ENCODE measurements at regions not wholly inside any gene's neighbourhood (a gene's known extent, or its start where the extent isn't known, plus 50 kb on each side); places are given as distances from the start of the nearest gene placed in this dataset.

GRCh38 chr3:146881356-146881755 is 276.2 kb upstream of the PLSCR5 start:
- no peak overlapping the region for H3K9ac ChIP-seq (ENCODE audit: low read length)
- no peak overlapping the region for H2AK5ac ChIP-seq (ENCODE audit: low read length, severe bottlenecking)
- H3K36me3 ChIP-seq (ENCODE audit: control insufficient read depth in 1 of 2, insufficient read depth in 2 of 2, low read depth in 1 of 2, low read length in 2 of 2): no peaks in the 10 kb centered on the region
- peak overlapping the region in 1 of 2 experiments; percentile 9 for H3K14ac ChIP-seq (ENCODE audit: low read length in 2 of 2)
- H3K4me3 ChIP-seq (ENCODE audit: insufficient read depth in 1 of 2, low read depth in 1 of 2, low read length in 2 of 2): no peak overlapping the region
- H3K4me1 ChIP-seq (ENCODE audit: control insufficient read depth, insufficient read depth, low read depth, low read length): no peaks in the 10 kb centered on the region
- no peak overlapping the region for H2BK12ac ChIP-seq (ENCODE audit: low read length in 2 of 2)
- no peaks in the 10 kb centered on the region for H3K79me1 ChIP-seq (replicated peaks; ENCODE audit: low read length, poor library complexity, severe bottlenecking)
- H4K91ac ChIP-seq (ENCODE audit: low read length): no peak overlapping the region
- H2AFZ ChIP-seq (ENCODE audit: low read depth, low read length): no peak overlapping the region
- H2BK120ac ChIP-seq (ENCODE audit: low read depth, low read length): no peak overlapping the region
- no peaks in the 10 kb centered on the region for H3K27me3 ChIP-seq (ENCODE audit: control insufficient read depth in 1 of 2, insufficient read depth in 1 of 2, low read length in 2 of 2)
- no peak overlapping the region for H2BK5ac ChIP-seq (ENCODE audit: low read depth, low read length, poor library complexity, severe bottlenecking)
- WGBS: 89% methylated on average over 6 of the region's 6 CpGs
- H3K4me2 ChIP-seq (ENCODE audit: low read length, poor library complexity, severe bottlenecking): no peak overlapping the region
- no peak for DNase-seq
- H3K9me3 ChIP-seq (ENCODE audit: control insufficient read depth, low read length): no peaks in the 10 kb centered on the region
- no peak overlapping the region for H2BK15ac ChIP-seq (ENCODE audit: low read depth, poor library complexity, severe bottlenecking)
- H3K4ac ChIP-seq (ENCODE audit: low read depth in 1 of 2, low read length in 2 of 2): no peak overlapping the region
- H4K8ac ChIP-seq (ENCODE audit: low read length): no peak overlapping the region
- H3K27ac ChIP-seq (ENCODE audit: low read length, poor library complexity, severe bottlenecking): no peak overlapping the region
- no peak overlapping the region for H3K23ac ChIP-seq (ENCODE audit: low read length in 2 of 2)
- no peak overlapping the region for H3K18ac ChIP-seq (ENCODE audit: low read depth in 1 of 2, low read length in 2 of 2)

GRCh38 chr3:146873748-146874147 is 268.6 kb upstream of the PLSCR5 start:
- no peak overlapping the region for H3K18ac ChIP-seq (ENCODE audit: low read depth in 1 of 2, low read length in 2 of 2)
- no peak overlapping the region for H3K23ac ChIP-seq (ENCODE audit: low read length in 2 of 2)
- no peak overlapping the region for H3K9ac ChIP-seq (ENCODE audit: low read length)
- H3K9me3 ChIP-seq (ENCODE audit: control insufficient read depth, low read length): peaks cover 18% of the 10 kb centered on the region
- no peak overlapping the region for H2AFZ ChIP-seq (ENCODE audit: low read depth, low read length)
- no peak overlapping the region for H3K4me3 ChIP-seq (ENCODE audit: insufficient read depth in 1 of 2, low read depth in 1 of 2, low read length in 2 of 2)
- H3K4ac ChIP-seq (ENCODE audit: low read depth in 1 of 2, low read length in 2 of 2): no peak overlapping the region
- H4K8ac ChIP-seq (ENCODE audit: low read length): no peak overlapping the region
- no peaks in the 10 kb centered on the region for H3K79me1 ChIP-seq (replicated peaks; ENCODE audit: low read length, poor library complexity, severe bottlenecking)
- H2AK5ac ChIP-seq (ENCODE audit: low read length, severe bottlenecking): no peak overlapping the region
- no peak overlapping the region for H3K27ac ChIP-seq (ENCODE audit: low read length, poor library complexity, severe bottlenecking)
- no peak overlapping the region for H3K14ac ChIP-seq (ENCODE audit: low read length in 2 of 2)
- no peaks in the 10 kb centered on the region for H3K36me3 ChIP-seq (ENCODE audit: control insufficient read depth in 1 of 2, insufficient read depth in 2 of 2, low read depth in 1 of 2, low read length in 2 of 2)
- DNase-seq: no peak
- H3K4me2 ChIP-seq (ENCODE audit: low read length, poor library complexity, severe bottlenecking): no peak overlapping the region
- H2BK12ac ChIP-seq (ENCODE audit: low read length in 2 of 2): no peak overlapping the region
- no peak overlapping the region for H2BK15ac ChIP-seq (ENCODE audit: low read depth, poor library complexity, severe bottlenecking)
- no peaks in the 10 kb centered on the region for H3K27me3 ChIP-seq (ENCODE audit: control insufficient read depth in 1 of 2, insufficient read depth in 1 of 2, low read length in 2 of 2)
- H2BK5ac ChIP-seq (ENCODE audit: low read depth, low read length, poor library complexity, severe bottlenecking): no peak overlapping the region
- no peaks in the 10 kb centered on the region for H3K4me1 ChIP-seq (ENCODE audit: control insufficient read depth, insufficient read depth, low read depth, low read length)
- H2BK120ac ChIP-seq (ENCODE audit: low read depth, low read length): no peak overlapping the region
- H4K91ac ChIP-seq (ENCODE audit: low read length): no peak overlapping the region

DNA sequence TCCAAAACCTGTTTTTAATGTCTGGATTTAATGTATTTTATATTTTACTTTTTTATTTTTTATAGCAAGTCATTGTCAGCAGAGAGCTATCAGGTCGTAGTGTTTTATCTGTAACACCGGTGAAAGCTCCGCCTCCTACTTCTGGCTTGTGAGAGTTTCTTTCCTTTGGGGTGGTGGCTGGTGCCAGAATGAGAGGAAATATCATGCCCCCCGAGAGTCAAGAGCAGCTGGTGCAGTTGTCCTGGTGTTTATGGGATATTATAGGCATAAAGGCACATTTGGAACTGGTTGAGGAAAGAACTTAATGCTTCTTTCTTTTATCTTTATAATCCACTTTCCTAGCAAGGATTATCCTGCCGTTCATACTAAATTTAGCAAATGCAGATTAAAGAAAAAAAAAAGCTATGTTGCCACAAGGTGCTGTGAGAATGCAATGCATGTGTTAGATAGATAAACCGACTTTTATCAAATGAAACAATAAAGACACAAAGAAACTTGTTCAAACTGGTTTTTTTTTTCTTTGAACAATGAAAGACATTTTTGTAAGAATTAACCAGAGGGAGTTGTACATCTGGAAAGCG is 260.1 kb upstream of the PLSCR5 start:
- Histone ChIP-seq H3K4me1 (ENCODE audit: control insufficient read depth, insufficient read depth, low read depth, low read length) (no peaks in the 10 kb centered on the region), H3K4me2 (ENCODE audit: low read length, poor library complexity, severe bottlenecking) (no peak overlapping the region), H3K4ac (ENCODE audit: low read depth in 1 of 2, low read length in 2 of 2) (no peak overlapping the region), H2BK12ac (ENCODE audit: low read length in 2 of 2) (no peak overlapping the region), H2AFZ (ENCODE audit: low read depth, low read length) (no peak overlapping the region), H3K14ac (ENCODE audit: low read length in 2 of 2) (no peak overlapping the region), H2BK5ac (ENCODE audit: low read depth, low read length, poor library complexity, severe bottlenecking) (no peak overlapping the region), H3K18ac (ENCODE audit: low read depth in 1 of 2, low read length in 2 of 2) (no peak overlapping the region), H2BK120ac (ENCODE audit: low read depth, low read length) (no peak overlapping the region), H3K9me3 (ENCODE audit: control insufficient read depth, low read length) (no peaks in the 10 kb centered on the region), H3K9ac (ENCODE audit: low read length) (no peak overlapping the region), H4K91ac (ENCODE audit: low read length) (no peak overlapping the region), H3K27ac (ENCODE audit: low read length, poor library complexity, severe bottlenecking) (no peak overlapping the region), H3K4me3 (ENCODE audit: insufficient read depth in 1 of 2, low read depth in 1 of 2, low read length in 2 of 2) (no peak overlapping the region), H4K8ac (ENCODE audit: low read length) (no peak overlapping the region), H3K27me3 (ENCODE audit: control insufficient read depth in 1 of 2, insufficient read depth in 1 of 2, low read length in 2 of 2) (no peaks in the 10 kb centered on the region), H3K23ac (ENCODE audit: low read length in 2 of 2) (no peak overlapping the region), H3K36me3 (ENCODE audit: control insufficient read depth in 1 of 2, insufficient read depth in 2 of 2, low read depth in 1 of 2, low read length in 2 of 2) (no peaks in the 10 kb centered on the region), H2BK15ac (ENCODE audit: low read depth, poor library complexity, severe bottlenecking) (no peak overlapping the region), H2AK5ac (ENCODE audit: low read length, severe bottlenecking) (no peak overlapping the region), H3K79me1 (replicated peaks; ENCODE audit: low read length, poor library complexity, severe bottlenecking) (no peaks in the 10 kb centered on the region)
- no peak for DNase-seq
- WGBS: 53% methylated on average over 3 of the region's 7 CpGs

GRCh38 chr3:146861262-146861661 is 256.1 kb upstream of the PLSCR5 start:
- Histone ChIP-seq H3K79me1 (replicated peaks; ENCODE audit: low read length, poor library complexity, severe bottlenecking) (no peaks in the 10 kb centered on the region), H3K23ac (ENCODE audit: low read length in 2 of 2) (no peak overlapping the region), H3K9me3 (ENCODE audit: control insufficient read depth, low read length) (no peaks in the 10 kb centered on the region), H2AFZ (ENCODE audit: low read depth, low read length) (no peak overlapping the region), H3K4me1 (ENCODE audit: control insufficient read depth, insufficient read depth, low read depth, low read length) (no peaks in the 10 kb centered on the region), H3K4me2 (ENCODE audit: low read length, poor library complexity, severe bottlenecking) (no peak overlapping the region), H3K27ac (ENCODE audit: low read length, poor library complexity, severe bottlenecking) (no peak overlapping the region), H3K27me3 (ENCODE audit: control insufficient read depth in 1 of 2, insufficient read depth in 1 of 2, low read length in 2 of 2) (no peaks in the 10 kb centered on the region), H2BK5ac (ENCODE audit: low read depth, low read length, poor library complexity, severe bottlenecking) (no peak overlapping the region), H2BK12ac (ENCODE audit: low read length in 2 of 2) (no peak overlapping the region), H3K4me3 (ENCODE audit: insufficient read depth in 1 of 2, low read depth in 1 of 2, low read length in 2 of 2) (no peak overlapping the region), H4K91ac (ENCODE audit: low read length) (no peak overlapping the region), H3K14ac (ENCODE audit: low read length in 2 of 2) (no peak overlapping the region), H3K9ac (ENCODE audit: low read length) (no peak overlapping the region), H3K18ac (ENCODE audit: low read depth in 1 of 2, low read length in 2 of 2) (no peak overlapping the region), H3K4ac (ENCODE audit: low read depth in 1 of 2, low read length in 2 of 2) (no peak overlapping the region), H2AK5ac (ENCODE audit: low read length, severe bottlenecking) (no peak overlapping the region), H2BK120ac (ENCODE audit: low read depth, low read length) (no peak overlapping the region), H2BK15ac (ENCODE audit: low read depth, poor library complexity, severe bottlenecking) (no peak overlapping the region), H4K8ac (ENCODE audit: low read length) (no peak overlapping the region), H3K36me3 (ENCODE audit: control insufficient read depth in 1 of 2, insufficient read depth in 2 of 2, low read depth in 1 of 2, low read length in 2 of 2) (no peaks in the 10 kb centered on the region)
- no peak for DNase-seq
- 97% methylated on average over 3 of the region's 3 CpGs for WGBS
